ENCODE measurements at regions not wholly inside any gene's neighbourhood (a gene's known extent, or its start where the extent isn't known, plus 50 kb on each side); places are given as distances from the start of the nearest gene placed in this dataset.

- ATAC-seq: no peak
- no peak for TF ChIP-seq RARB (CRISPR knock-in tag; IDR thresholded peaks at IDR 0.05)
- no peak for TF ChIP-seq OSR1 (CRISPR knock-in tag; IDR thresholded peaks at IDR 0.05)
- no peak for TF ChIP-seq TSHZ2 (CRISPR knock-in tag; IDR thresholded peaks at IDR 0.05)
- no peak for TF ChIP-seq CSDC2 (CRISPR knock-in tag; IDR thresholded peaks at IDR 0.05)
- no peak for TF ChIP-seq TOX (CRISPR knock-in tag; IDR thresholded peaks at IDR 0.05; ENCODE audit: borderline replicate concordance)
- no peak for TF ChIP-seq BACH2 (CRISPR knock-in tag; IDR thresholded peaks at IDR 0.05; ENCODE audit: borderline replicate concordance)
- no peak for TF ChIP-seq ZC3H10 (CRISPR knock-in tag; IDR thresholded peaks at IDR 0.05)
- no peak for TF ChIP-seq ZNF565 (CRISPR knock-in tag; conservative IDR thresholded peaks at IDR 0.05; ENCODE audit: low read depth)
- no peak for TF ChIP-seq CREB5 (CRISPR knock-in tag; IDR thresholded peaks at IDR 0.05; ENCODE audit: low read depth)
- no peak for TF ChIP-seq ISL1 (CRISPR knock-in tag; IDR thresholded peaks at IDR 0.05)
- TF ChIP-seq ZFP30 (CRISPR knock-in tag; IDR thresholded peaks at IDR 0.05): no peak
- no peak for TF ChIP-seq GLIS3 (CRISPR knock-in tag; IDR thresholded peaks at IDR 0.05)
- TF ChIP-seq ARNTL (CRISPR knock-in tag; IDR thresholded peaks at IDR 0.05; ENCODE audit: borderline replicate concordance, low read depth): no peak
- no peak for TF ChIP-seq ZNF8 (CRISPR knock-in tag; IDR thresholded peaks at IDR 0.05)
- no peak for TF ChIP-seq ZFP3 (CRISPR knock-in tag; IDR thresholded peaks at IDR 0.05)
Observed at GRCh38 chr2:176979981-176980710, 232.4 kb upstream of the HNRNPA3 start.

- no peak for ATAC-seq
- no peak for TF ChIP-seq CREB5 (CRISPR knock-in tag; IDR thresholded peaks at IDR 0.05; ENCODE audit: low read depth)
- TF ChIP-seq ARNTL (CRISPR knock-in tag; IDR thresholded peaks at IDR 0.05; ENCODE audit: borderline replicate concordance, low read depth): no peak
- no peak for TF ChIP-seq GLIS3 (CRISPR knock-in tag; IDR thresholded peaks at IDR 0.05)
- no peak for TF ChIP-seq TOX (CRISPR knock-in tag; IDR thresholded peaks at IDR 0.05; ENCODE audit: borderline replicate concordance)
- TF ChIP-seq RARB (CRISPR knock-in tag; IDR thresholded peaks at IDR 0.05): no peak
- no peak for TF ChIP-seq TCF4 (CRISPR knock-in tag; IDR thresholded peaks at IDR 0.05; ENCODE audit: borderline replicate concordance)
- TF ChIP-seq BACH2 (CRISPR knock-in tag; IDR thresholded peaks at IDR 0.05; ENCODE audit: borderline replicate concordance): no peak
- TF ChIP-seq CSRNP3 (CRISPR knock-in tag; IDR thresholded peaks at IDR 0.05): no peak
- no peak for TF ChIP-seq TSHZ2 (CRISPR knock-in tag; IDR thresholded peaks at IDR 0.05)
- no peak for TF ChIP-seq SNAI2 (CRISPR knock-in tag; IDR thresholded peaks at IDR 0.05)
- TF ChIP-seq ZNF565 (CRISPR knock-in tag; conservative IDR thresholded peaks at IDR 0.05; ENCODE audit: low read depth): no peak
- TF ChIP-seq CSDC2 (CRISPR knock-in tag; IDR thresholded peaks at IDR 0.05): no peak
- TF ChIP-seq ZNF70 (CRISPR knock-in tag; IDR thresholded peaks at IDR 0.05): no peak
- no peak for TF ChIP-seq ZNF8 (CRISPR knock-in tag; IDR thresholded peaks at IDR 0.05)
- TF ChIP-seq ZFP3 (CRISPR knock-in tag; IDR thresholded peaks at IDR 0.05): no peak
- TF ChIP-seq OSR1 (CRISPR knock-in tag; IDR thresholded peaks at IDR 0.05): no peak
- TF ChIP-seq ISL1 (CRISPR knock-in tag; IDR thresholded peaks at IDR 0.05): no peak
Observed at GRCh38 chr2:176984987-176985386, 227.6 kb upstream of the HNRNPA3 start.
